DND-41 (cell line): ENCODE measurements at regions not wholly inside any gene's neighbourhood (a gene's known extent, or its start where the extent isn't known, plus 50 kb on each side); places are given as distances from the start of the nearest gene placed in this dataset.

Experiments
- ATAC-seq: fragments of 200-7000 bp; cut with Tn5 transposase; 3 replicates; pipeline ENCODE4 v1.9.1; 2021; ENCODE audit warnings: low read depth; ENCODE audit not compliant: insufficient read depth
- DNase-seq: peaks from one replicate; pipeline ENCODE4 v3.0.0-alpha.2; 2020
- H2AFZ ChIP-seq: 2 replicates; pipeline ENCODE4 v1.6.0; 2012; ENCODE audit warnings: low read depth, low read length
- H3K27ac ChIP-seq: 2 replicates; pipeline ENCODE4 v1.5.1; 2012; ENCODE audit warnings: low read length, inconsistent platforms
- H3K27me3 ChIP-seq: fragments of 200-600 bp; sonication (generic); 2 replicates; pipeline ENCODE4 v1.6.0; 2012; ENCODE audit warnings: low read length, mild to moderate bottlenecking, inconsistent platforms; ENCODE audit not compliant: insufficient read depth, poor library complexity
- H3K36me3 ChIP-seq: 2 replicates; pipeline ENCODE4 v1.5.1; 2012; ENCODE audit warnings: low read length, inconsistent platforms; ENCODE audit not compliant: insufficient read depth
- H3K4me1 ChIP-seq: 2 replicates; pipeline ENCODE4 v1.5.1; 2012; ENCODE audit warnings: mild to moderate bottlenecking, low read length; ENCODE audit not compliant: insufficient read depth
- H3K4me2 ChIP-seq: 2 replicates; pipeline ENCODE4 v1.6.0; 2012; ENCODE audit warnings: mild to moderate bottlenecking, moderate library complexity, low read length, inconsistent platforms; ENCODE audit not compliant: insufficient read depth
- H3K4me3 ChIP-seq, 2 experiments: fragments of 200-600 bp in 1 of 2; shearing (Covaris generic) in 1 of 2; 2 replicates each; pipeline ENCODE4 v1.5.1; 2012 to 2016; ENCODE audit warnings: inconsistent platforms in 2 of 2, low read length in 2 of 2, mild to moderate bottlenecking in 2 of 2, low read depth in 1 of 2, moderate library complexity in 1 of 2
- H3K79me2 ChIP-seq: 2 replicates; pipeline ENCODE4 v1.6.0; 2012; ENCODE audit warnings: low read length, inconsistent platforms; ENCODE audit not compliant: insufficient read depth
- H3K9ac ChIP-seq: 2 replicates; pipeline ENCODE4 v1.6.0; 2012; ENCODE audit warnings: low read depth, mild to moderate bottlenecking, inconsistent platforms, low read length, moderate library complexity
- H3K9me3 ChIP-seq: 2 replicates; pipeline ENCODE4 v1.5.1; 2012; ENCODE audit warnings: low read length, moderate library complexity, mild to moderate bottlenecking, inconsistent platforms; ENCODE audit not compliant: insufficient read depth, severe bottlenecking
- H4K20me1 ChIP-seq: 2 replicates; pipeline ENCODE4 v1.6.0; 2012; ENCODE audit warnings: low read length; ENCODE audit not compliant: insufficient read depth
- CTCF ChIP-seq: IDR thresholded peaks from 2 replicates; pipeline ENCODE4 v1.5.1; 2012; ENCODE audit warnings: borderline replicate concordance, low read length, moderate library complexity, mild to moderate bottlenecking; ENCODE audit not compliant: poor library complexity, severe bottlenecking; ENCODE audit errors: extremely low read depth
- EZH2 ChIP-seq: IDR thresholded peaks from 3 replicates; pipeline ENCODE4 v1.6.1; 2012; ENCODE audit warnings: borderline replicate concordance, low read depth, mild to moderate bottlenecking, moderate library complexity, low read length, inconsistent platforms; ENCODE audit not compliant: severe bottlenecking

DNA sequence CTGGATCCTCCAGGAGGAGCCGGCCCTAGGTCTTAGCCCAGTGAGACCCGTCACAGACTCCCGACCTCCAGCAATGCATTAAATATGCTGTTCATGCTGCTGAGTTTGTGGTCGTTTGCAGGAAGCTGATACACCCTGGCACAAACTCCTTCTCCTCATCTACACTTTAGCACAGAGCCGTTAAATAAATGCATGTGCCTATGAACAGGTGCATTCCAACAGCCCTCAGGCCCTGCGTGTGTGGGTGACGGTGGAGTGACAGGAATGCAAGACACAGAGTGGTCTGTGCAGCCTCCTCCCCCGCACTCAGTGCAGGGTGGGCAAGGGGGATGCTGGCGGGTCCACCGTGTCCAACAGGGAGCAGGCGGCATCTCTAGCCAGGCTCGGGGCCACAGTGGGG lies 106.6 kb upstream of the TMPRSS2 start:
- peak; percentile 51 for DNase-seq
- TF ChIP-seq CTCF = no peak
- peak; percentile 64 for ATAC-seq
- peak overlapping the region; percentile 44 for H3K9ac ChIP-seq
- no peak overlapping the region for H3K4me3 ChIP-seq
- H3K9me3 ChIP-seq = no peaks in the 10 kb centered on the region
- peak overlapping the region; percentile 10; the same call in 1 of the 2 replicates for H3K4me2 ChIP-seq
- no peaks in the 10 kb centered on the region for H3K27me3 ChIP-seq
- peaks cover 52% of the 10 kb centered on the region for H3K4me1 ChIP-seq
- no peaks in the 10 kb centered on the region for H3K36me3 ChIP-seq
- no peaks in the 10 kb centered on the region for H3K79me2 ChIP-seq
- peak overlapping the region; percentile 21; the same call in 1 of the 2 replicates for H2AFZ ChIP-seq
- peak overlapping the region; percentile 87 for H3K27ac ChIP-seq
- no peaks in the 10 kb centered on the region for H4K20me1 ChIP-seq

GRCh38 chr21:41613533-41613909 lies 105.6 kb upstream of the TMPRSS2 start:
- Histone ChIP-seq H3K36me3 (no peaks in the 10 kb centered on the region), H3K27me3 (no peaks in the 10 kb centered on the region), H2AFZ (0 out of 2 replicates have a peak overlapping the region, but pooled peaks have one; percentile 50), H3K9ac (peak overlapping the region; percentile 44), H3K27ac (peak overlapping the region; percentile 87), H3K79me2 (no peaks in the 10 kb centered on the region), H3K4me1 (peaks cover 52% of the 10 kb centered on the region), H3K4me2 (no peak overlapping the region; the same call in 1 of the 2 replicates), H3K9me3 (no peaks in the 10 kb centered on the region), H4K20me1 (no peaks in the 10 kb centered on the region), H3K4me3 (no peak overlapping the region)
- ATAC-seq = no peak
- TF ChIP-seq CTCF = no peak
- TF ChIP-seq EZH2 = no peak
- no peak for DNase-seq

- Histone ChIP-seq H3K79me2 (no peaks in the 10 kb centered on the region), H3K27me3 (no peaks in the 10 kb centered on the region), H2AFZ (peak overlapping the region; percentile 63), H3K9ac (peak overlapping the region; percentile 44), H3K4me1 (peaks cover 52% of the 10 kb centered on the region), H3K27ac (peak overlapping the region; percentile 87), H3K4me2 (0 out of 2 replicates have a peak overlapping the region, but pooled peaks have one; percentile 10), H3K36me3 (no peaks in the 10 kb centered on the region), H4K20me1 (no peaks in the 10 kb centered on the region), H3K4me3 (no peak overlapping the region), H3K9me3 (no peaks in the 10 kb centered on the region)
- peak; percentile 68 for DNase-seq
- peak; percentile 75 for ATAC-seq
- TF ChIP-seq CTCF (peak; percentile 80), EZH2 (no peak)
These were observed 104.9 kb upstream of the TMPRSS2 start for GRCh38 chr21:41612674-41613532.
